ENCODE measurements at regions not wholly inside any gene's neighbourhood (a gene's known extent, or its start where the extent isn't known, plus 50 kb on each side); places are given as distances from the start of the nearest gene placed in this dataset.
"Not testable (repeated sequence)": the region's sequence is repeated elsewhere in the genome, so short reads cannot be mapped to it uniquely, and the experiment has no call there.

- no peak for DNase-seq (ENCODE audit: low read depth)
Observed at GRCh38 chr21:19350286-19350685, 946.7 kb upstream of the TMPRSS15 start.

- no peak for DNase-seq (ENCODE audit: low read depth)
Observed at GRCh38 chr21:19353256-19353655, 949.7 kb upstream of the TMPRSS15 start.

- DNase-seq (ENCODE audit: low read depth) = peak; percentile 3
Observed at GRCh38 chr21:19368944-19369343, 965.4 kb upstream of the TMPRSS15 start.

GRCh38 chr21:19392390-19392789, 988.8 kb upstream of the TMPRSS15 start:
- DNase-seq (ENCODE audit: low read depth) = no peak

GRCh38 chr21:19400223-19400770, 996.7 kb upstream of the TMPRSS15 start:
- no peak for DNase-seq (ENCODE audit: low read depth)

GRCh38 chr21:19402870-19403269, 999.3 kb upstream of the TMPRSS15 start:
- DNase-seq (ENCODE audit: low read depth) = no peak

- DNase-seq (ENCODE audit: low read depth) = no peak
Observed at GRCh38 chr21:19405326-19405725, 1001.7 kb upstream of the TMPRSS15 start.

- no peak for DNase-seq (ENCODE audit: low read depth)
Observed at GRCh38 chr21:19420565-19420964, 1017.0 kb upstream of the TMPRSS15 start.

- no peak for DNase-seq (ENCODE audit: low read depth)
Observed at GRCh38 chr21:19433623-19434022, 1030.0 kb upstream of the TMPRSS15 start.

GRCh38 chr21:19440792-19441655, 1037.4 kb upstream of the TMPRSS15 start:
- no peak for DNase-seq (ENCODE audit: low read depth)

GRCh38 chr21:19458295-19458694, 1054.7 kb upstream of the TMPRSS15 start:
- no peak for DNase-seq (ENCODE audit: low read depth)

- no peak for DNase-seq (ENCODE audit: low read depth)
Observed at GRCh38 chr21:19461481-19462205, 1058.1 kb upstream of the TMPRSS15 start.

- peak; percentile 51 for DNase-seq (ENCODE audit: low read depth)
Observed at GRCh38 chr21:19463966-19464365, 1060.4 kb upstream of the TMPRSS15 start.

- peak; percentile 26 for DNase-seq (ENCODE audit: low read depth)
Observed at GRCh38 chr21:19468991-19469715, 1065.6 kb upstream of the TMPRSS15 start.

- DNase-seq (ENCODE audit: low read depth) = no peak
Observed at GRCh38 chr21:19475525-19475924, 1071.9 kb upstream of the TMPRSS15 start.

- DNase-seq (ENCODE audit: low read depth) = no peak
Observed at GRCh38 chr21:19489930-19490329, 1086.3 kb upstream of the TMPRSS15 start.

GRCh38 chr21:19490481-19490880, 1086.9 kb upstream of the TMPRSS15 start:
- no peak for DNase-seq (ENCODE audit: low read depth)

- not testable (repeated sequence) for DNase-seq (ENCODE audit: low read depth)
Observed at GRCh38 chr21:19493437-19494241, 1090.1 kb upstream of the TMPRSS15 start.

- DNase-seq (ENCODE audit: low read depth) = no peak
Observed at GRCh38 chr21:19501115-19501514, 1097.5 kb upstream of the TMPRSS15 start.

- DNase-seq (ENCODE audit: low read depth) = peak; percentile 32
Observed at GRCh38 chr21:19507682-19508260, 1104.2 kb upstream of the TMPRSS15 start.

Data from HT1080 (cell line).